CD4-positive, alpha-beta T cell treated with Interleukin-6 at 100 ng/mL for 8 hours (primary cell): ENCODE measurements at regions not wholly inside any gene's neighbourhood (a gene's known extent, or its start where the extent isn't known, plus 50 kb on each side); places are given as distances from the start of the nearest gene placed in this dataset.
A peak's percentile ranks its signal among the peaks of the same experiment; 100 is the strongest.
"Not testable (repeated sequence)": the region's sequence is repeated elsewhere in the genome, so short reads cannot be mapped to it uniquely, and the experiment has no call there.

ENCODE experiments used
- DNase-seq: peaks from one replicate; pipeline ENCODE4 v3.0.0-alpha.2; 2020; ENCODE audit warnings: mixed read lengths, low spot score

GRCh38 chr6:71204741-71205140 is 83.9 kb upstream of the OGFRL1 start:
- no peak for DNase-seq

- no peak for DNase-seq
These were observed 83.2 kb upstream of the OGFRL1 start for GRCh38 chr6:71205336-71205956.

GRCh38 chr6:71206089-71206488 is 82.5 kb upstream of the OGFRL1 start:
- DNase-seq: no peak

- no peak for DNase-seq
These were observed 79.4 kb upstream of the OGFRL1 start for GRCh38 chr6:71209206-71209605.

- no peak for DNase-seq
These were observed 79.0 kb upstream of the OGFRL1 start for GRCh38 chr6:71209626-71210025.

- DNase-seq: no peak
These were observed 76.8 kb upstream of the OGFRL1 start for GRCh38 chr6:71211799-71212198.

- no peak for DNase-seq
These were observed 68.1 kb upstream of the OGFRL1 start for GRCh38 chr6:71220466-71220865.

GRCh38 chr6:71222671-71223070 is 65.9 kb upstream of the OGFRL1 start:
- DNase-seq: no peak

DNA sequence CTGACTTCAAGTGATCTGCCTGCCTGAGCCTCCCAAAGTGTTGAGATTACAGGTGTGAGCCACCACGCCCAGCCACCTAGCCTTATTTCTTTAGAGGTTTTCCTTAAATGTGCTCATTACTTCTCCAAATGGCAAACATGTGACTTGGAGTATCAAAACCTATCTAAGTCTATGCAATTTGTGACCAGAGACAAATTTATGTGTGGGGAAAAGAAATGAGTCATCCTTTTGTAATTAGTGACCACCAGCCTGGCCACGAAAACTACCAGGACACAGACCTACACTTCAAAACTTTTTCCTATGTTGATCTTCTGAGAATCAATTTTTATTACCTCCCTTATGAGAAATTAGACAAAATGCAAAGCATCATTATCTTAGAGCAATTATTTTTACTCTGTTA is 64.6 kb upstream of the OGFRL1 start:
- DNase-seq: no peak

- no peak for DNase-seq
These were observed 62.5 kb upstream of the OGFRL1 start for GRCh38 chr6:71226151-71226550.

GRCh38 chr6:71228461-71229041 is 60.1 kb upstream of the OGFRL1 start:
- peak; percentile 12 for DNase-seq

DNA sequence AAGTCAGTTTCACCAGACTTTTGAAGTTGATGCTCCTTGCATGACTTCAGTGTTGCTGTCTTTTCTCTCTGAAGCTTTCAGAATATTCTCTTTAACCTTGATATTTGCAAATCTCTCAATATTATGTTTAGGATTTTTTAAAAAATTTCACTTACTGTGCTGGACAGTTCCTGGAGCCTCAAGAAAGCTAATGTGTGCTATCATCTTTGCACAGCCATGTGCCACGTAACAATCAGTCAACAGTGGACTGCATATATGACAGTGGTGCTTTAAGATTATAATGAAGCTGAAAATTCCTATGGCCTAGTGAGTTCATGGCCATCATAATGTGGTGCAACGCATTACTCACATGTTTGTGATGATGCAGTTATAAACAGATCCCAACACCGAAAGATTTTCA is 59.1 kb upstream of the OGFRL1 start:
- no peak for DNase-seq

GRCh38 chr6:71232890-71233289 is 55.7 kb upstream of the OGFRL1 start:
- DNase-seq: not testable (repeated sequence)

- DNase-seq: no peak
These were observed 51.6 kb upstream of the OGFRL1 start for GRCh38 chr6:71236926-71237434.

- no peak for DNase-seq
These were observed 50.3 kb upstream of the OGFRL1 start for GRCh38 chr6:71238351-71238750.
